SK-N-SH treated with all-trans-retinoic acid at 6 μM for 48 hours (cell line): ENCODE measurements at regions not wholly inside any gene's neighbourhood (a gene's known extent, or its start where the extent isn't known, plus 50 kb on each side); places are given as distances from the start of the nearest gene placed in this dataset.

Source experiments
- ATAC-seq: fragments of 200-7000 bp; cut with Tn5 transposase; 3 replicates; pipeline ENCODE4 v1.9.1; 2020; ENCODE audit warnings: mild to moderate bottlenecking, moderate library complexity
- ARNTL ChIP-seq: fragments of 450-650 bp; formaldehyde crosslinking; IDR thresholded peaks from 2 replicates; pipeline ENCODE4 v1.5.0; 2020; ENCODE audit warnings: low read depth, mild to moderate bottlenecking, moderate library complexity, borderline replicate concordance
- BACH2 ChIP-seq: fragments of 250-450 bp; sonication (Bioruptor Pico); IDR thresholded peaks from 2 replicates; pipeline ENCODE4 v1.9.0; 2021; ENCODE audit warnings: mild to moderate bottlenecking, borderline replicate concordance
- CREB5 ChIP-seq: fragments of 250-450 bp; sonication (Bioruptor Pico); IDR thresholded peaks from 2 replicates; pipeline ENCODE4 v1.5.1; 2020; ENCODE audit warnings: low read depth, mild to moderate bottlenecking, moderate library complexity
- CSRNP3 ChIP-seq: fragments of 250-450 bp; sonication (Bioruptor Pico); IDR thresholded peaks from 2 replicates; pipeline ENCODE4 v1.5.1; 2021; ENCODE audit warnings: mild to moderate bottlenecking, moderate library complexity
- GLIS3 ChIP-seq: fragments of 250-450 bp; sonication (Bioruptor Pico); IDR thresholded peaks from 2 replicates; pipeline ENCODE4 v1.5.0; 2020; ENCODE audit warnings: mild to moderate bottlenecking, moderate library complexity
- ISL1 ChIP-seq: fragments of 250-450 bp; sonication (Bioruptor Pico); IDR thresholded peaks from 2 replicates; pipeline ENCODE4 v2.1.2; 2022; ENCODE audit warnings: mild to moderate bottlenecking, moderate library complexity
- OSR1 ChIP-seq: fragments of 250-450 bp; sonication (Bioruptor Pico); IDR thresholded peaks from 2 replicates; pipeline ENCODE4 v1.8.0; 2022; ENCODE audit warnings: moderate library complexity, mild to moderate bottlenecking, inconsistent platforms
- PATZ1 ChIP-seq: fragments of 250-450 bp; sonication (Bioruptor Pico); IDR thresholded peaks from 2 replicates; pipeline ENCODE4 v1.8.0; 2020; ENCODE audit warnings: mild to moderate bottlenecking, moderate library complexity, borderline replicate concordance
- PPARA ChIP-seq: fragments of 250-450 bp; sonication (Bioruptor Pico); IDR thresholded peaks from 2 replicates; pipeline ENCODE4 v1.5.0; 2020; ENCODE audit warnings: mild to moderate bottlenecking, borderline replicate concordance
- RARB ChIP-seq: fragments of 250-450 bp; sonication (Bioruptor Pico); IDR thresholded peaks from 2 replicates; pipeline ENCODE4 v1.8.0; 2021; ENCODE audit warnings: mild to moderate bottlenecking, moderate library complexity
- TCF4 ChIP-seq: fragments of 250-450 bp; sonication (Bioruptor Pico); IDR thresholded peaks from 2 replicates; pipeline ENCODE4 v1.8.0; 2021; ENCODE audit warnings: mild to moderate bottlenecking, moderate library complexity, borderline replicate concordance
- TSHZ2 ChIP-seq: fragments of 250-450 bp; sonication (Bioruptor Pico); IDR thresholded peaks from 2 replicates; pipeline ENCODE4 v1.5.0; 2020; ENCODE audit warnings: mild to moderate bottlenecking, moderate library complexity
- ZFP3 ChIP-seq: fragments of 250-450 bp; sonication (Bioruptor Pico); IDR thresholded peaks from 2 replicates; pipeline ENCODE4 v1.5.0; 2020; ENCODE audit warnings: mild to moderate bottlenecking, moderate library complexity
- ZFP30 ChIP-seq: fragments of 450-650 bp; formaldehyde crosslinking; IDR thresholded peaks from 2 replicates; pipeline ENCODE4 v1.5.0; 2022; ENCODE audit warnings: mild to moderate bottlenecking, moderate library complexity
- ZNF565 ChIP-seq: fragments of 450-650 bp; formaldehyde crosslinking; conservative IDR thresholded peaks from 2 replicates; pipeline ENCODE4 v1.5.0; 2020; ENCODE audit warnings: low read depth, mild to moderate bottlenecking, moderate library complexity
- ZNF70 ChIP-seq: fragments of 450-650 bp; formaldehyde crosslinking; IDR thresholded peaks from 2 replicates; pipeline ENCODE4 v1.5.0; 2020; ENCODE audit warnings: mild to moderate bottlenecking, moderate library complexity
- ZNF8 ChIP-seq: fragments of 450-650 bp; formaldehyde crosslinking; IDR thresholded peaks from 2 replicates; pipeline ENCODE4 v1.5.0; 2020; ENCODE audit warnings: mild to moderate bottlenecking, moderate library complexity

GRCh38 chr11:70894566-70895365, 357.6 kb downstream of the SHANK2 start:
- ATAC-seq, result no peak
- no peak for TF ChIP-seq BACH2
- TF ChIP-seq OSR1 (CRISPR knock-in tag), result no peak

- TF ChIP-seq ZNF565 (no peak), CSRNP3 (CRISPR knock-in tag) (no peak), ZFP30 (CRISPR knock-in tag) (no peak), GLIS3 (CRISPR knock-in tag) (no peak), TSHZ2 (CRISPR knock-in tag) (no peak), PATZ1 (no peak), ARNTL (CRISPR knock-in tag) (no peak)
- ATAC-seq, result no peak
Measured at GRCh38 chr11:70895366-70895670, 357.1 kb downstream of the SHANK2 start.

- TF ChIP-seq TCF4 (CRISPR knock-in tag) (no peak), ZFP3 (CRISPR knock-in tag) (no peak), RARB (CRISPR knock-in tag) (no peak), TSHZ2 (CRISPR knock-in tag) (no peak), ISL1 (CRISPR knock-in tag) (no peak), CSRNP3 (CRISPR knock-in tag) (no peak), ZNF565 (no peak), ARNTL (CRISPR knock-in tag) (no peak), CREB5 (CRISPR knock-in tag) (no peak), PPARA (CRISPR knock-in tag) (no peak), OSR1 (CRISPR knock-in tag) (no peak), ZNF70 (CRISPR knock-in tag) (no peak), BACH2 (no peak), ZNF8 (CRISPR knock-in tag) (no peak), PATZ1 (no peak)
- ATAC-seq, result no peak
Measured at GRCh38 chr11:70897429-70897828, 354.9 kb downstream of the SHANK2 start.
